ENCODE measurements at regions not wholly inside any gene's neighbourhood (a gene's known extent, or its start where the extent isn't known, plus 50 kb on each side); places are given as distances from the start of the nearest gene placed in this dataset.
"Not testable (repeated sequence)": the region's sequence is repeated elsewhere in the genome, so short reads cannot be mapped to it uniquely, and the experiment has no call there.

GRCh38 chr4:28857028-28857427 lies 1863.1 kb upstream of the PCDH7 start:
- H3K27me3 Mint-ChIP-seq, H3K27ac Mint-ChIP-seq, H3K36me3 Mint-ChIP-seq, H3K4me1 Mint-ChIP-seq, H3K4me3 Mint-ChIP-seq, H3K9me3 Mint-ChIP-seq: not testable (repeated sequence)

GRCh38 chr4:28868841-28869240 lies 1851.3 kb upstream of the PCDH7 start:
- H3K4me3 Mint-ChIP-seq: no peak overlapping the region
- no peaks in the 10 kb centered on the region for H3K27me3 Mint-ChIP-seq
- H3K27ac Mint-ChIP-seq: no peak overlapping the region
- H3K9me3 Mint-ChIP-seq: peaks cover 4% of the 10 kb centered on the region
- no peaks in the 10 kb centered on the region for H3K4me1 Mint-ChIP-seq
- no peaks in the 10 kb centered on the region for H3K36me3 Mint-ChIP-seq

DNA sequence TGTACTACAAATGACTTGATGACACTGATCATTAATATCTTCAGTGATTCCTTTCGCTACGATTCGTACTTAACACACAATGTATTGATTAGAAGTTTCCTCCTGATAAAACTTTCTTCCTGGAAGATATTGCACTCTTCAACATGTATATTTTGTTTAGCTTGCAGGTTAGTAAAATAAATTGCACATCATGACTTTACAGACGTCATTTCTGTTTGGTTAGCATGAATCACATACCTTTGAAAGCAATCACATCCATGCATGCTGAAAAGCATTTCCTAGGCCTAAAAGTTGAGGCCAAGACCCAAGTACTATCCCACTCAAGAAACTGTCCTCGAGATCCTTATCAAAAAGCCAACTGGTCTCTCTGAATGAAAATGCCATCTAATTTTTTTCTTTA lies 1841.0 kb upstream of the PCDH7 start:
- Mint-ChIP-seq H3K27me3 (no peaks in the 10 kb centered on the region), H3K4me3 (no peak overlapping the region), H3K4me1 (no peaks in the 10 kb centered on the region), H3K36me3 (no peaks in the 10 kb centered on the region), H3K27ac (no peak overlapping the region), H3K9me3 (peaks cover under 1% of the 10 kb centered on the region)

DNA sequence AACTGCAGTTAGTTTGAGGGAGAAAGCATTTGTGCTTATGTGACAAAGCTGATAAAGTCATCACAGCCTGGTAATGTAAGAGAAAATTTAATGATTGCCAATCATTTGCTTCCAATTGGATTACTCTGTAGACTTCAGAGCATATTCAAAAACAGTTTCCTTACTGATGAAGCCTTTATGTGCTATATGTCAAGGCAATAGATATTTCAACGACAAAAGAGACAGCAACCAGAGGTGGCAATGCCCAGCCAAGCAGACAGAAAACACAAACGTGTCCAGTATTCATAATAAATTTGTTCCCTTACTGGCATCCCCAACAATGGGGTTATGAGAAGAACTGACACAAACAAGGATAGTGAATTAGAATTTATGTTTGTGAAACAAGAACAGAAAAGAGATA lies 1840.3 kb upstream of the PCDH7 start:
- H3K4me1 Mint-ChIP-seq: no peaks in the 10 kb centered on the region
- H3K4me3 Mint-ChIP-seq: no peak overlapping the region
- no peak overlapping the region for H3K27ac Mint-ChIP-seq
- H3K9me3 Mint-ChIP-seq: peaks cover 6% of the 10 kb centered on the region
- no peaks in the 10 kb centered on the region for H3K27me3 Mint-ChIP-seq
- H3K36me3 Mint-ChIP-seq: no peaks in the 10 kb centered on the region

GRCh38 chr4:28883211-28883610 lies 1837.0 kb upstream of the PCDH7 start:
- peaks cover 6% of the 10 kb centered on the region for H3K9me3 Mint-ChIP-seq
- no peaks in the 10 kb centered on the region for H3K4me1 Mint-ChIP-seq
- no peak overlapping the region for H3K27ac Mint-ChIP-seq
- H3K36me3 Mint-ChIP-seq: no peaks in the 10 kb centered on the region
- no peak overlapping the region for H3K4me3 Mint-ChIP-seq
- H3K27me3 Mint-ChIP-seq: no peaks in the 10 kb centered on the region

GRCh38 chr4:28886934-28887333 lies 1833.2 kb upstream of the PCDH7 start:
- Mint-ChIP-seq H3K27me3 (no peaks in the 10 kb centered on the region), H3K9me3 (peaks cover 6% of the 10 kb centered on the region), H3K27ac (no peak overlapping the region), H3K4me1 (no peaks in the 10 kb centered on the region), H3K4me3 (no peak overlapping the region), H3K36me3 (no peaks in the 10 kb centered on the region)

GRCh38 chr4:28890949-28891775 lies 1829.0 kb upstream of the PCDH7 start:
- H3K9me3 Mint-ChIP-seq: peaks cover 12% of the 10 kb centered on the region
- H3K4me3 Mint-ChIP-seq: no peak overlapping the region
- H3K4me1 Mint-ChIP-seq: no peaks in the 10 kb centered on the region
- no peaks in the 10 kb centered on the region for H3K27me3 Mint-ChIP-seq
- H3K36me3 Mint-ChIP-seq: no peaks in the 10 kb centered on the region
- no peak overlapping the region for H3K27ac Mint-ChIP-seq

DNA sequence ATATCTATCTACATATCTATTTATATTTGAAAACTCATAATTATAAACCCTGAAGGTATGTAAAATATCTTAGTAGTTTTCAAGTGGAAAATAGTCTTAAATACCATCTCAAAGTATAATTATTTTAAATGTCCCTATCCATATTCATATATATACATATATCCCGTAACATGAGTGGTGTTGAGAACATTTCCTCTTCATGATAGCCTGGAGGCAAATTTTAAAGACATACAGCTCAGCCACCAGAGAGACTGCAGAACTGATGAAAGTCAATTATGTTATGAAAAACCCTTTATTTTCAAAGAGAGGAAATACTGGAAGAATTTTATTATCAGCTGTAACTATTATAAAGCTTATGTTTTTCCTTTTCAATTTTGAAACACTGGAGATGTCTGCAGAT lies 1806.7 kb upstream of the PCDH7 start:
- H3K36me3 Mint-ChIP-seq: no peaks in the 10 kb centered on the region
- no peak overlapping the region for H3K4me3 Mint-ChIP-seq
- H3K4me1 Mint-ChIP-seq: no peaks in the 10 kb centered on the region
- no peak overlapping the region for H3K27ac Mint-ChIP-seq
- no peaks in the 10 kb centered on the region for H3K27me3 Mint-ChIP-seq
- peaks cover 8% of the 10 kb centered on the region for H3K9me3 Mint-ChIP-seq

GRCh38 chr4:28916585-28916984 lies 1803.6 kb upstream of the PCDH7 start:
- Mint-ChIP-seq H3K27me3 (no peaks in the 10 kb centered on the region), H3K9me3 (peaks cover 15% of the 10 kb centered on the region), H3K4me3 (no peak overlapping the region), H3K27ac (no peak overlapping the region), H3K4me1 (no peaks in the 10 kb centered on the region), H3K36me3 (no peaks in the 10 kb centered on the region)

DNA sequence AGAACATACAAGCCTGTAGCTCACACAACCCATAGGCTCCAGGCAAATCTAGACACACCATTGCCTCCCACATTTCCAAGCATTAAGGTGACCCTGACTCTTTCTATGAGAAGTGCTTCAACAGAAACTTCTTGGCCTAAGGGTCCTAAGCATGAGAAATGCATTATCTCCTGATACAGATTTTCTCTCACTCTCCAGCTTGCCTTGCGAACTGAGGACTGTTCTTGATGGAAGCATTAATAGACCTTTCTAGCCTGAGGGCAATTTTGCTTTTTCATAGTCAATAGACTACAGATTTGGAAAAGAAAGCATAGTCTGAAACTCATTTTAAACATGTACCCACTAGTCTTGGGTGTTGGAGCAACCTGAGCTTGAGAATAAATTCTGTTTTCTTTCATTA lies 1801.3 kb upstream of the PCDH7 start:
- Mint-ChIP-seq H3K27me3 (no peaks in the 10 kb centered on the region), H3K4me1 (no peaks in the 10 kb centered on the region), H3K4me3 (no peak overlapping the region), H3K9me3 (peaks cover 16% of the 10 kb centered on the region), H3K36me3 (no peaks in the 10 kb centered on the region), H3K27ac (no peak overlapping the region)

DNA sequence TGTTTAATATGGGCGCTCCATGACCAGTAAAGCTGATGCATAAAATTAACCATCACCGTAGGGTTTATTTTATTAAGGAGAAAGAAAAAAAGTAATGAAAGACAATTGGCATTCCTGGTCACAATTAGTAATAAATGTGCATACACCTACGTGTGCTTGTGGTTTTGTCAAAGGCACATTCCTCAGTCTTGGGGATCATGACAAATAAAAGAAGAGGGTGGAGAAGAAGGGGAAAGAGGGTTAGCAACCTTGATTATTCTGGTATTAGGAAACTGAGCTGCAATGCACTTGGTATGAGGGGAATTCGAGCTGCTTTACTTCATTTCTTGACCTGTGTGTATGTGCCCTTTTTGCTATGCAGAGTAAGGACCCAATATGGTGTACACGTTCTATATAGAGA lies 1798.3 kb upstream of the PCDH7 start:
- Mint-ChIP-seq H3K27ac (no peak overlapping the region), H3K4me3 (no peak overlapping the region), H3K4me1 (no peaks in the 10 kb centered on the region)

DNA sequence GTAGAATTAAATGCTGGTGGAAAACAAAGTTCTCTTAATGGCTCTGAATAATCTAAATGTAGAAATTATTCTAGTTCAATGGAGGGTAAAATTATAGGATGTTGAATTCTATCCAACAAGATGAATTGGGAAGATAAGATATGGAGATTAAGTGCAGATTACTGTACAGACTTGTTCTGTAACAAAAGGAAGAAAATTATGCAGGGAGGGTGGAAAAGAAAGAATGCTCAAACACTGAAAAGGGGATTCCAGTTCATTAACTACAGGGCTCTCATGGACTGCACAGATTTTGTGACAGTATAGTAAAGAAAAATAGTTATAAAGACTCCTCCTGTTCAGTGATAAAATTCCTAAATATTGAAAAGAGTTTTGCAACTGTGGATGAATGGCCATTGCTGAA lies 1794.0 kb upstream of the PCDH7 start:
- H3K36me3 Mint-ChIP-seq: no peaks in the 10 kb centered on the region

More for the DNA sequence above, 1798.3 kb upstream of the PCDH7 start:
- Mint-ChIP-seq H3K9me3 (peaks cover 16% of the 10 kb centered on the region), H3K27me3 (no peaks in the 10 kb centered on the region), H3K36me3 (no peaks in the 10 kb centered on the region)

GRCh38 chr4:28942631-28943030 lies 1777.5 kb upstream of the PCDH7 start:
- Mint-ChIP-seq H3K4me3 (no peak overlapping the region), H3K27ac (no peak overlapping the region), H3K27me3 (no peaks in the 10 kb centered on the region), H3K9me3 (peaks cover 20% of the 10 kb centered on the region), H3K4me1 (no peaks in the 10 kb centered on the region), H3K36me3 (no peaks in the 10 kb centered on the region)

More for the DNA sequence above, 1794.0 kb upstream of the PCDH7 start:
- Mint-ChIP-seq H3K9me3 (peaks cover 11% of the 10 kb centered on the region), H3K27ac (no peak overlapping the region), H3K27me3 (no peaks in the 10 kb centered on the region), H3K4me1 (no peaks in the 10 kb centered on the region), H3K4me3 (no peak overlapping the region)

DNA sequence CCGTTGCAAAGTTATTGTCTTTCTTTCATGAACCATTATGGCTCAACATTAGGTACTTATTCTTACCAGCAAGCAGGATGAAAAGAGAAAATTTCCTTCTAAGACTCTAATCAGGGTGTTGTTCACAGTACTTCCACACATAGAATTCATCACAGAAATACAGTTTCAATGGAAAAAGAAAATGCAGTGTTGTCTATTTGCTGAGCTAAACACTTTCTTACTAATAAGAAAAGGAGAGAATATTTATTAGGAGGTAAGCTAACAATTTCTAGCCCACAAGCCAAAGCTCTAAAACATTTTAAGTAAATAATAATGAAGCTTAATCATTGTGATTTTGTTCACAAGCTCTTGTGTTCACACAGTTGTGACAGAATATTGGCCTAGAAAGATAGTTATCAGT lies 1772.8 kb upstream of the PCDH7 start:
- no peaks in the 10 kb centered on the region for H3K36me3 Mint-ChIP-seq
- no peaks in the 10 kb centered on the region for H3K4me1 Mint-ChIP-seq
- H3K9me3 Mint-ChIP-seq: peaks cover 16% of the 10 kb centered on the region
- H3K4me3 Mint-ChIP-seq: no peak overlapping the region
- no peak overlapping the region for H3K27ac Mint-ChIP-seq
- H3K27me3 Mint-ChIP-seq: no peaks in the 10 kb centered on the region

DNA sequence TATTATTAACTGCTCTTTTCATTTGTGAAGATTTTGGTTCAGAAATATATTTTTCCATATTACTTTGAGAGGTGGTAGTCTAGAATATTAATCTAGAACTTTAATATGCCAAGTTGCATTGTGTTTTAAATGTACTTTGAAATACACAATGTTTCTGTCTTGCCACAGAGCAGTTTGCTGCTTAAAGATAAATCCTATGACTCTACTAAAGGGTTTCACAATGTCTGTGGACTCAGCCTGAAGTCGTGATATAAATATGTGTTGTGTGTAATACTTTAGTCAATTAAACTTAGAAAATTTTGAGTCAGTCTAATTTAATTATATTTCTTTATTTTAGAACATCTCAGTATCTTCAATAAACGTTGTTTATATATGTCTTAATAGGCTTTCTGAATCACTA lies 1771.7 kb upstream of the PCDH7 start:
- no peaks in the 10 kb centered on the region for H3K36me3 Mint-ChIP-seq
- H3K27me3 Mint-ChIP-seq: no peaks in the 10 kb centered on the region
- no peaks in the 10 kb centered on the region for H3K4me1 Mint-ChIP-seq
- no peak overlapping the region for H3K27ac Mint-ChIP-seq
- no peak overlapping the region for H3K4me3 Mint-ChIP-seq
- peaks cover 11% of the 10 kb centered on the region for H3K9me3 Mint-ChIP-seq

- Mint-ChIP-seq H3K4me3 (no peak overlapping the region), H3K27me3 (no peaks in the 10 kb centered on the region), H3K27ac (no peak overlapping the region), H3K9me3 (no peaks in the 10 kb centered on the region), H3K36me3 (no peaks in the 10 kb centered on the region), H3K4me1 (no peaks in the 10 kb centered on the region)
Observed at GRCh38 chr4:28966982-28967381, 1753.2 kb upstream of the PCDH7 start.

Data from activated naive CD4-positive, alpha-beta T cell treated with anti-CD3 and anti-CD28 coated beads, Interleukin-2, amount 50 U/mL, for 24 hours (primary cell).